GM23338 (cell line): ENCODE measurements at regions not wholly inside any gene's neighbourhood (a gene's known extent, or its start where the extent isn't known, plus 50 kb on each side); places are given as distances from the start of the nearest gene placed in this dataset.

ENCODE experiments used
- ATAC-seq: fragments of 200-7000 bp; cut with Tn5 transposase; 3 replicates; pipeline ENCODE4 v1.9.1; 2020
- DNase-seq: peaks from one replicate; pipeline ENCODE4 v3.0.0-alpha.2; 2015; ENCODE audit warnings: low spot score
- H2AFZ ChIP-seq: fragments of 200-600 bp; sonication (generic); 2 replicates; pipeline ENCODE4 v1.8.0; 2016; ENCODE audit warnings: antibody characterized with exemption, mild to moderate bottlenecking, moderate library complexity
- H3F3A ChIP-seq: fragments of 200-600 bp; sonication (generic); replicated peaks from 2 replicates; pipeline ENCODE4 v1.8.0; 2017; ENCODE audit warnings: antibody characterized with exemption, mixed run types, low read depth
- H3K27ac ChIP-seq: fragments of 200-600 bp; sonication (generic); 2 replicates; pipeline ENCODE4 v1.6.1; 2016; ENCODE audit warnings: low read depth
- H3K27me3 ChIP-seq: fragments of 200-600 bp; sonication (generic); 2 replicates; pipeline ENCODE4 v1.8.0; 2016; ENCODE audit warnings: mild to moderate bottlenecking, mixed run types, moderate library complexity; ENCODE audit not compliant: insufficient read depth
- H3K36me3 ChIP-seq: fragments of 200-600 bp; sonication (generic); 2 replicates; pipeline ENCODE4 v1.8.0; 2016; ENCODE audit warnings: mild to moderate bottlenecking; ENCODE audit not compliant: insufficient read depth
- H3K4me1 ChIP-seq: fragments of 200-600 bp; sonication (generic); 2 replicates; pipeline ENCODE4 v1.8.0; 2016; ENCODE audit warnings: mild to moderate bottlenecking, moderate library complexity; ENCODE audit not compliant: insufficient read depth
- H3K4me2 ChIP-seq: fragments of 200-600 bp; sonication (generic); 2 replicates; pipeline ENCODE4 v1.7.1; 2017; ENCODE audit warnings: mixed run types
- H3K4me3 ChIP-seq: fragments of 200-600 bp; sonication (generic); 2 replicates; pipeline ENCODE4 v1.6.1; 2016; ENCODE audit warnings: mixed run types
- H3K79me2 ChIP-seq: fragments of 200-600 bp; sonication (generic); replicated peaks from 2 replicates; pipeline ENCODE4 v1.8.0; 2017; ENCODE audit warnings: mild to moderate bottlenecking; ENCODE audit not compliant: insufficient read depth
- H3K9me2 ChIP-seq: fragments of 200-600 bp; sonication (generic); 2 replicates; pipeline ENCODE4 v1.8.0; 2017; ENCODE audit not compliant: insufficient read depth
- H4K20me1 ChIP-seq: fragments of 200-600 bp; sonication (generic); replicated peaks from 2 replicates; pipeline ENCODE4 v1.8.0; 2017; ENCODE audit warnings: mild to moderate bottlenecking; ENCODE audit not compliant: insufficient read depth
- H3K27ac Mint-ChIP-seq: 2 replicates; pipeline ENCODE4 v1.8.0; 2020; ENCODE audit warnings: inconsistent platforms, mild to moderate bottlenecking, moderate library complexity, mixed read lengths
- H3K27me3 Mint-ChIP-seq: 3 replicates; pipeline ENCODE4 v1.8.0; 2022; ENCODE audit warnings: low read depth, mild to moderate bottlenecking, moderate library complexity, mixed read lengths, inconsistent platforms; ENCODE audit not compliant: insufficient read depth, poor library complexity
- H3K36me3 Mint-ChIP-seq: 3 replicates; pipeline ENCODE4 v1.8.0; 2021; ENCODE audit warnings: low read depth, mild to moderate bottlenecking, inconsistent platforms, moderate library complexity, mixed read lengths
- H3K4me1 Mint-ChIP-seq: 3 replicates; pipeline ENCODE4 v1.8.0; 2020; ENCODE audit warnings: mild to moderate bottlenecking, inconsistent platforms, mixed read lengths
- H3K4me3 Mint-ChIP-seq: 3 replicates; pipeline ENCODE4 v1.8.0; 2021; ENCODE audit warnings: moderate library complexity, mild to moderate bottlenecking, inconsistent platforms, mixed read lengths
- H3K9me3 Mint-ChIP-seq: 3 replicates; pipeline ENCODE4 v1.8.0; 2020; ENCODE audit warnings: moderate library complexity, mild to moderate bottlenecking, inconsistent platforms, mixed read lengths
- CREB1 ChIP-seq: fragments of 250-450 bp; sonication (Bioruptor Pico); IDR thresholded peaks from 2 replicates; pipeline ENCODE4 v1.5.0; 2020; ENCODE audit warnings: low read depth, mild to moderate bottlenecking, moderate library complexity
- EZH2 ChIP-seq: fragments of 200-600 bp; sonication (generic); IDR thresholded peaks from one replicate; pipeline ENCODE4 v1.8.0; 2017; ENCODE audit warnings: antibody characterized with exemption, mild to moderate bottlenecking, low read depth; ENCODE audit not compliant: unreplicated experiment
- EZH2phosphoT487 ChIP-seq: fragments of 200-600 bp; sonication (generic); IDR thresholded peaks from one replicate; pipeline ENCODE4 v1.8.1; 2018; ENCODE audit warnings: antibody characterized with exemption; ENCODE audit not compliant: unreplicated experiment
- JUNB ChIP-seq: IDR thresholded peaks from one replicate; pipeline ENCODE4 v1.6.1; 2016; ENCODE audit warnings: antibody characterized with exemption; ENCODE audit not compliant: unreplicated experiment
- NANOG ChIP-seq: IDR thresholded peaks from 2 replicates; pipeline ENCODE4 v1.6.1; 2016; ENCODE audit warnings: antibody characterized with exemption, borderline replicate concordance
- POLR2AphosphoS5 ChIP-seq: IDR thresholded peaks from 2 replicates; pipeline ENCODE4 v1.6.1; 2016; ENCODE audit warnings: antibody characterized with exemption, low read depth
- STAT1 ChIP-seq: IDR thresholded peaks from one replicate; pipeline ENCODE4 v1.6.1; 2016; ENCODE audit warnings: antibody characterized with exemption; ENCODE audit not compliant: unreplicated experiment
- ZNF114 ChIP-seq: fragments of 250-450 bp; sonication (Bioruptor Pico); IDR thresholded peaks from 2 replicates; pipeline ENCODE4 v1.5.0; 2020; ENCODE audit warnings: mild to moderate bottlenecking, moderate library complexity
- ZNF331 ChIP-seq: fragments of 250-450 bp; sonication (Bioruptor Pico); IDR thresholded peaks from 2 replicates; pipeline ENCODE4 v1.5.0; 2020; ENCODE audit warnings: low read depth, mild to moderate bottlenecking, moderate library complexity
- TF ChIP-seq, protein P1 (sequence below): IDR thresholded peaks from 2 replicates; pipeline ENCODE4 v1.6.1; 2016; ENCODE audit warnings: antibody characterized with exemption
- TF ChIP-seq, protein P2 (sequence below): fragments of 250-450 bp; sonication (Bioruptor Pico); IDR thresholded peaks from 2 replicates; pipeline ENCODE4 v1.5.0; 2020; ENCODE audit warnings: mild to moderate bottlenecking, moderate library complexity
- TF ChIP-seq, protein P3 (sequence below), 2 experiments: fragments of 200-600 bp in 1 of 2; sonication (generic) in 1 of 2; conservative IDR thresholded peaks; 2 replicates each; pipeline versions ENCODE4 v1.5.1 to v1.6.1; 2016 to 2017; ENCODE audit warnings: antibody characterized with exemption in 2 of 2, low read depth in 2 of 2, mild to moderate bottlenecking in 2 of 2, moderate library complexity in 1 of 2
- TF ChIP-seq, protein P4 (sequence below): IDR thresholded peaks from one replicate; pipeline ENCODE4 v1.6.1; 2018; ENCODE audit warnings: antibody characterized with exemption; ENCODE audit not compliant: unreplicated experiment

DNA sequence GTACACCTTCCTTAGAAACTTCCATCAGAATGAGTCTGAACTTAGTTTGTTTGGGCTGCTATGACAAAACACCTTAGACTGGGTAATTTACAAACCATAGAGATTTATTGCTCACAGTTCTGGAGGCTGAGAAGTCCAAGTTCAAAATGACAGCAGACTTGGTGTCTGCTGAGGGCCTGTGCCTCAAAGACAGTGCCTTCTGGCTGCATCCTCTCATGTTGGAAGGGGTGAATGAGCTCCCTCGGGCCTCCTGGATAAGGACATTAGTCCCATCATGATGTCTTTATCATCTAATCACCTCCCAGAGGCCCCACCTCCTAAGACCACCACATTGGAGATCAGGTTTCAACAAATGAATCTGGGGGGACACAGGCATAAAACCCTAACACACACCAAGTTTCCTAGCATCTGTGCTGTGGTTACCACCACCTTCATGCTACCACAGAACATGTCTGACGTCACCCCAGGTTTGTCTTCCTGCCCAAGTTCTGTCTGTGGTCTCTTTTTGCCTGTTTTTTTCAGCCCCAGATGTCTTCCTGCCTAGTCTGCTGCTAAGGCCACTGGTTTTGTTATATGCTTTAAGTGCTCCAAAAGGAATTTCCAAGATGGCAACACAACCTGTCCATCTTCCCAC lies 150.9 kb upstream of the COBL start:
- DNase-seq (no peak), ATAC-seq (no peak)
- Histone ChIP-seq H3K9me2 (peaks cover 17% of the 10 kb centered on the region), H3K36me3 (no peaks in the 10 kb centered on the region), H3K27ac (no peak overlapping the region), H3K79me2 (no peaks in the 10 kb centered on the region), H4K20me1 (no peaks in the 10 kb centered on the region), H3K4me1 (0 out of 2 replicates have a peak, but pooled peaks cover 5% of the 10 kb centered on the region), H3K27me3 (peaks cover 12% of the 10 kb centered on the region; the same call in 1 of the 2 replicates), H3K4me2 (no peak overlapping the region), H3F3A (no peaks in the 10 kb centered on the region), H2AFZ (no peak overlapping the region), H3K4me3 (no peak overlapping the region)
- peaks cover 11% of the 10 kb centered on the region for H3K27me3 Mint-ChIP-seq
- no peak overlapping the region for H3K27ac Mint-ChIP-seq
- no peak for TF ChIP-seq NANOG
- no peak for TF ChIP-seq ZNF331 (CRISPR knock-in tag)
- TF ChIP-seq JUNB = no peak
- TF ChIP-seq ZNF114 (CRISPR knock-in tag) = no peak
- TF ChIP-seq EZH2phosphoT487 = no peak
- TF ChIP-seq STAT1 = no peak
- TF ChIP-seq, protein P1, sequence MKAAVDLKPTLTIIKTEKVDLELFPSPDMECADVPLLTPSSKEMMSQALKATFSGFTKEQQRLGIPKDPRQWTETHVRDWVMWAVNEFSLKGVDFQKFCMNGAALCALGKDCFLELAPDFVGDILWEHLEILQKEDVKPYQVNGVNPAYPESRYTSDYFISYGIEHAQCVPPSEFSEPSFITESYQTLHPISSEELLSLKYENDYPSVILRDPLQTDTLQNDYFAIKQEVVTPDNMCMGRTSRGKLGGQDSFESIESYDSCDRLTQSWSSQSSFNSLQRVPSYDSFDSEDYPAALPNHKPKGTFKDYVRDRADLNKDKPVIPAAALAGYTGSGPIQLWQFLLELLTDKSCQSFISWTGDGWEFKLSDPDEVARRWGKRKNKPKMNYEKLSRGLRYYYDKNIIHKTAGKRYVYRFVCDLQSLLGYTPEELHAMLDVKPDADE = no peak
- no peak for TF ChIP-seq CREB1
- TF ChIP-seq, protein P2, sequence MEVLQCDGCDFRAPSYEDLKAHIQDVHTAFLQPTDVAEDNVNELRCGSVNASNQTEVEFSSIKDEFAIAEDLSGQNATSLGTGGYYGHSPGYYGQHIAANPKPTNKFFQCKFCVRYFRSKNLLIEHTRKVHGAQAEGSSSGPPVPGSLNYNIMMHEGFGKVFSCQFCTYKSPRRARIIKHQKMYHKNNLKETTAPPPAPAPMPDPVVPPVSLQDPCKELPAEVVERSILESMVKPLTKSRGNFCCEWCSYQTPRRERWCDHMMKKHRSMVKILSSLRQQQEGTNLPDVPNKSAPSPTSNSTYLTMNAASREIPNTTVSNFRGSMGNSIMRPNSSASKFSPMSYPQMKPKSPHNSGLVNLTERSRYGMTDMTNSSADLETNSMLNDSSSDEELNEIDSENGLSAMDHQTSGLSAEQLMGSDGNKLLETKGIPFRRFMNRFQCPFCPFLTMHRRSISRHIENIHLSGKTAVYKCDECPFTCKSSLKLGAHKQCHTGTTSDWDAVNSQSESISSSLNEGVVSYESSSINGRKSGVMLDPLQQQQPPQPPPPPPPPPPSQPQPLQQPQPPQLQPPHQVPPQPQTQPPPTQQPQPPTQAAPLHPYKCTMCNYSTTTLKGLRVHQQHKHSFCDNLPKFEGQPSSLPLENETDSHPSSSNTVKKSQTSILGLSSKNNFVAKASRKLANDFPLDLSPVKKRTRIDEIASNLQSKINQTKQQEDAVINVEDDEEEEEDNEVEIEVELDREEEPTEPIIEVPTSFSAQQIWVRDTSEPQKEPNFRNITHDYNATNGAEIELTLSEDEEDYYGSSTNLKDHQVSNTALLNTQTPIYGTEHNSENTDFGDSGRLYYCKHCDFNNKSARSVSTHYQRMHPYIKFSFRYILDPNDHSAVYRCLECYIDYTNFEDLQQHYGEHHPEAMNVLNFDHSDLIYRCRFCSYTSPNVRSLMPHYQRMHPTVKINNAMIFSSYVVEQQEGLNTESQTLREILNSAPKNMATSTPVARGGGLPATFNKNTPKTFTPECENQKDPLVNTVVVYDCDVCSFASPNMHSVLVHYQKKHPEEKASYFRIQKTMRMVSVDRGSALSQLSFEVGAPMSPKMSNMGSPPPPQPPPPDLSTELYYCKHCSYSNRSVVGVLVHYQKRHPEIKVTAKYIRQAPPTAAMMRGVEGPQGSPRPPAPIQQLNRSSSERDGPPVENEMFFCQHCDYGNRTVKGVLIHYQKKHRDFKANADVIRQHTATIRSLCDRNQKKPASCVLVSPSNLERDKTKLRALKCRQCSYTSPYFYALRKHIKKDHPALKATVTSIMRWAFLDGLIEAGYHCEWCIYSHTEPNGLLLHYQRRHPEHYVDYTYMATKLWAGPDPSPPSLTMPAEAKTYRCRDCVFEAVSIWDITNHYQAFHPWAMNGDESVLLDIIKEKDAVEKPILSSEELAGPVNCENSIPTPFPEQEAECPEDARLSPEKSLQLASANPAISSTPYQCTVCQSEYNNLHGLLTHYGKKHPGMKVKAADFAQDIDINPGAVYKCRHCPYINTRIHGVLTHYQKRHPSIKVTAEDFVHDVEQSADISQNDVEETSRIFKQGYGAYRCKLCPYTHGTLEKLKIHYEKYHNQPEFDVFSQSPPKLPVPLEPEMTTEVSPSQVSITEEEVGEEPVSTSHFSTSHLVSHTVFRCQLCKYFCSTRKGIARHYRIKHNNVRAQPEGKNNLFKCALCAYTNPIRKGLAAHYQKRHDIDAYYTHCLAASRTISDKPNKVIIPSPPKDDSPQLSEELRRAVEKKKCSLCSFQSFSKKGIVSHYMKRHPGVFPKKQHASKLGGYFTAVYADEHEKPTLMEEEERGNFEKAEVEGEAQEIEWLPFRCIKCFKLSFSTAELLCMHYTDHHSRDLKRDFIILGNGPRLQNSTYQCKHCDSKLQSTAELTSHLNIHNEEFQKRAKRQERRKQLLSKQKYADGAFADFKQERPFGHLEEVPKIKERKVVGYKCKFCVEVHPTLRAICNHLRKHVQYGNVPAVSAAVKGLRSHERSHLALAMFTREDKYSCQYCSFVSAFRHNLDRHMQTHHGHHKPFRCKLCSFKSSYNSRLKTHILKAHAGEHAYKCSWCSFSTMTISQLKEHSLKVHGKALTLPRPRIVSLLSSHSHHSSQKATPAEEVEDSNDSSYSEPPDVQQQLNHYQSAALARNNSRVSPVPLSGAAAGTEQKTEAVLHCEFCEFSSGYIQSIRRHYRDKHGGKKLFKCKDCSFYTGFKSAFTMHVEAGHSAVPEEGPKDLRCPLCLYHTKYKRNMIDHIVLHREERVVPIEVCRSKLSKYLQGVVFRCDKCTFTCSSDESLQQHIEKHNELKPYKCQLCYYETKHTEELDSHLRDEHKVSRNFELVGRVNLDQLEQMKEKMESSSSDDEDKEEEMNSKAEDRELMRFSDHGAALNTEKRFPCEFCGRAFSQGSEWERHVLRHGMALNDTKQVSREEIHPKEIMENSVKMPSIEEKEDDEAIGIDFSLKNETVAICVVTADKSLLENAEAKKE (CRISPR knock-in tag) = no peak
- TF ChIP-seq, protein P3, sequence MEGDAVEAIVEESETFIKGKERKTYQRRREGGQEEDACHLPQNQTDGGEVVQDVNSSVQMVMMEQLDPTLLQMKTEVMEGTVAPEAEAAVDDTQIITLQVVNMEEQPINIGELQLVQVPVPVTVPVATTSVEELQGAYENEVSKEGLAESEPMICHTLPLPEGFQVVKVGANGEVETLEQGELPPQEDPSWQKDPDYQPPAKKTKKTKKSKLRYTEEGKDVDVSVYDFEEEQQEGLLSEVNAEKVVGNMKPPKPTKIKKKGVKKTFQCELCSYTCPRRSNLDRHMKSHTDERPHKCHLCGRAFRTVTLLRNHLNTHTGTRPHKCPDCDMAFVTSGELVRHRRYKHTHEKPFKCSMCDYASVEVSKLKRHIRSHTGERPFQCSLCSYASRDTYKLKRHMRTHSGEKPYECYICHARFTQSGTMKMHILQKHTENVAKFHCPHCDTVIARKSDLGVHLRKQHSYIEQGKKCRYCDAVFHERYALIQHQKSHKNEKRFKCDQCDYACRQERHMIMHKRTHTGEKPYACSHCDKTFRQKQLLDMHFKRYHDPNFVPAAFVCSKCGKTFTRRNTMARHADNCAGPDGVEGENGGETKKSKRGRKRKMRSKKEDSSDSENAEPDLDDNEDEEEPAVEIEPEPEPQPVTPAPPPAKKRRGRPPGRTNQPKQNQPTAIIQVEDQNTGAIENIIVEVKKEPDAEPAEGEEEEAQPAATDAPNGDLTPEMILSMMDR (conservative IDR thresholded peaks at IDR 0.05; ENCODE audit: low read depth in 2 of 2) = no peak
- TF ChIP-seq POLR2AphosphoS5 = no peak
- TF ChIP-seq EZH2 = no peak
- TF ChIP-seq, protein P4, sequence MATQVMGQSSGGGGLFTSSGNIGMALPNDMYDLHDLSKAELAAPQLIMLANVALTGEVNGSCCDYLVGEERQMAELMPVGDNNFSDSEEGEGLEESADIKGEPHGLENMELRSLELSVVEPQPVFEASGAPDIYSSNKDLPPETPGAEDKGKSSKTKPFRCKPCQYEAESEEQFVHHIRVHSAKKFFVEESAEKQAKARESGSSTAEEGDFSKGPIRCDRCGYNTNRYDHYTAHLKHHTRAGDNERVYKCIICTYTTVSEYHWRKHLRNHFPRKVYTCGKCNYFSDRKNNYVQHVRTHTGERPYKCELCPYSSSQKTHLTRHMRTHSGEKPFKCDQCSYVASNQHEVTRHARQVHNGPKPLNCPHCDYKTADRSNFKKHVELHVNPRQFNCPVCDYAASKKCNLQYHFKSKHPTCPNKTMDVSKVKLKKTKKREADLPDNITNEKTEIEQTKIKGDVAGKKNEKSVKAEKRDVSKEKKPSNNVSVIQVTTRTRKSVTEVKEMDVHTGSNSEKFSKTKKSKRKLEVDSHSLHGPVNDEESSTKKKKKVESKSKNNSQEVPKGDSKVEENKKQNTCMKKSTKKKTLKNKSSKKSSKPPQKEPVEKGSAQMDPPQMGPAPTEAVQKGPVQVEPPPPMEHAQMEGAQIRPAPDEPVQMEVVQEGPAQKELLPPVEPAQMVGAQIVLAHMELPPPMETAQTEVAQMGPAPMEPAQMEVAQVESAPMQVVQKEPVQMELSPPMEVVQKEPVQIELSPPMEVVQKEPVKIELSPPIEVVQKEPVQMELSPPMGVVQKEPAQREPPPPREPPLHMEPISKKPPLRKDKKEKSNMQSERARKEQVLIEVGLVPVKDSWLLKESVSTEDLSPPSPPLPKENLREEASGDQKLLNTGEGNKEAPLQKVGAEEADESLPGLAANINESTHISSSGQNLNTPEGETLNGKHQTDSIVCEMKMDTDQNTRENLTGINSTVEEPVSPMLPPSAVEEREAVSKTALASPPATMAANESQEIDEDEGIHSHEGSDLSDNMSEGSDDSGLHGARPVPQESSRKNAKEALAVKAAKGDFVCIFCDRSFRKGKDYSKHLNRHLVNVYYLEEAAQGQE = no peak
- peaks cover 12% of the 10 kb centered on the region; the same call in 2 of the 3 replicates for H3K4me1 Mint-ChIP-seq
- H3K4me3 Mint-ChIP-seq = no peak overlapping the region
- no peaks in the 10 kb centered on the region for H3K9me3 Mint-ChIP-seq
- H3K36me3 Mint-ChIP-seq = no peaks in the 10 kb centered on the region
